IMR-90 (cell line): ENCODE measurements at regions not wholly inside any gene's neighbourhood (a gene's known extent, or its start where the extent isn't known, plus 50 kb on each side); places are given as distances from the start of the nearest gene placed in this dataset.

Experiments used
- ATAC-seq: fragments of 200-7000 bp; cut with Tn5 transposase; 2 replicates; pipeline ENCODE4 v1.9.1; 2020; ENCODE audit warnings: low read depth, mild to moderate bottlenecking, moderate library complexity
- BruUV-seq: library from RNA; stranded (reverse); fragments of 400-500 nt; replicated peaks from 2 replicates; lab custom pipeline; 2021; lab: Mats Ljungman, UMichigan
- CTCF ChIA-PET: fragments of 300-600 bp; formaldehyde crosslinking; extraction: SDS; loops from one replicate; lab custom pipeline; 2021; ENCODE audit warnings: antibody characterized with exemption; lab: Yijun Ruan, JAX
- POLR2A ChIA-PET: fragments of 300-600 bp; sonication (Branson Sonifier 250); formaldehyde crosslinking; loops from one replicate; lab custom pipeline; 2022; ENCODE audit warnings: antibody characterized with exemption; ENCODE audit not compliant: unreplicated experiment; lab: Charles Lee
- DNase-seq: peaks from one replicate; pipeline ENCODE4 v3.0.0; 2013
- H2AFZ ChIP-seq: replicated peaks from 2 replicates; pipeline ENCODE3; 2013; ENCODE audit warnings: low read length, mild to moderate bottlenecking; ENCODE audit not compliant: poor library complexity
- H2AK5ac ChIP-seq: 2 replicates; pipeline ENCODE4 v1.6.1; 2013; ENCODE audit warnings: low read depth, low read length, inconsistent platforms
- H2AK9ac ChIP-seq: replicated peaks from 2 replicates; pipeline ENCODE3; 2013; ENCODE audit warnings: mild to moderate bottlenecking, low read depth, low read length, moderate library complexity; ENCODE audit not compliant: poor library complexity
- H2BK120ac ChIP-seq: 2 replicates; pipeline ENCODE4 v1.6.1; 2013; ENCODE audit warnings: low read depth, low read length, inconsistent platforms
- H2BK15ac ChIP-seq: 3 replicates; pipeline ENCODE4 v1.6.1; 2013; ENCODE audit warnings: low read depth, low read length, inconsistent platforms
- H2BK20ac ChIP-seq: 2 replicates; pipeline ENCODE4 v1.6.1; 2013; ENCODE audit warnings: low read depth, mild to moderate bottlenecking, inconsistent platforms, low read length, moderate library complexity
- H2BK5ac ChIP-seq: 2 replicates; pipeline ENCODE4 v1.6.1; 2013; ENCODE audit warnings: mild to moderate bottlenecking, low read depth, low read length, inconsistent platforms; ENCODE audit not compliant: poor library complexity, severe bottlenecking
- H3K14ac ChIP-seq: replicated peaks from 2 replicates; pipeline ENCODE4 v1.6.1; 2013; ENCODE audit warnings: low read depth, low read length, inconsistent platforms
- H3K18ac ChIP-seq: 2 replicates; pipeline ENCODE4 v1.6.1; 2013; ENCODE audit warnings: low read depth, low read length, control low read depth
- H3K23ac ChIP-seq: 2 replicates; pipeline ENCODE4 v1.6.1; 2013; ENCODE audit warnings: low read depth, low read length, inconsistent platforms
- H3K27ac ChIP-seq: 2 replicates; pipeline ENCODE4 v1.5.1; 2013; ENCODE audit warnings: mild to moderate bottlenecking, control low read depth, low read length; ENCODE audit not compliant: insufficient read depth
- H3K27me3 ChIP-seq: 2 replicates; pipeline ENCODE4 v1.6.1; 2013; ENCODE audit warnings: low read length; ENCODE audit not compliant: control insufficient read depth, insufficient read depth
- H3K36me3 ChIP-seq: 2 replicates; pipeline ENCODE4 v1.6.1; 2013; ENCODE audit warnings: low read length, mixed read lengths; ENCODE audit not compliant: control insufficient read depth, insufficient read depth
- H3K4ac ChIP-seq: 2 replicates; pipeline ENCODE4 v1.6.1; 2013; ENCODE audit warnings: low read depth, low read length, inconsistent platforms
- H3K4me1 ChIP-seq: 2 replicates; pipeline ENCODE4 v1.6.1; 2013; ENCODE audit warnings: low read length, mixed read lengths; ENCODE audit not compliant: control insufficient read depth, insufficient read depth
- H3K4me2 ChIP-seq: 2 replicates; pipeline ENCODE4 v1.6.1; 2013; ENCODE audit warnings: low read depth, mild to moderate bottlenecking, control low read depth, low read length, moderate library complexity
- H3K4me3 ChIP-seq: 2 replicates; pipeline ENCODE4 v1.5.1; 2013; ENCODE audit warnings: low read depth, mild to moderate bottlenecking, control low read depth, low read length, moderate library complexity; ENCODE audit not compliant: insufficient read depth
- H3K56ac ChIP-seq: 2 replicates; pipeline ENCODE4 v1.6.1; 2013; ENCODE audit warnings: low read length, inconsistent platforms; ENCODE audit not compliant: insufficient read depth; ENCODE audit errors: extremely low read depth
- H3K79me1 ChIP-seq, 2 experiments: 2 replicates each; pipeline ENCODE4 v1.6.1; 2013; ENCODE audit warnings: low read length in 2 of 2, inconsistent platforms in 1 of 2, low read depth in 1 of 2
- H3K9ac ChIP-seq: 2 replicates; pipeline ENCODE4 v1.6.1; 2013; ENCODE audit warnings: low read depth, low read length, control low read depth
- H3K9me1 ChIP-seq: 2 replicates; pipeline ENCODE4 v1.6.1; 2013; ENCODE audit warnings: low read length, inconsistent platforms; ENCODE audit not compliant: insufficient read depth
- H3K9me3 ChIP-seq: 2 replicates; pipeline ENCODE4 v1.6.1; 2013; ENCODE audit warnings: low read length; ENCODE audit not compliant: control insufficient read depth, insufficient read depth
- H4K20me1 ChIP-seq: 2 replicates; pipeline ENCODE4 v1.6.1; 2013; ENCODE audit warnings: low read length, inconsistent platforms; ENCODE audit not compliant: insufficient read depth
- H4K5ac ChIP-seq: 2 replicates; pipeline ENCODE4 v1.6.1; 2013; ENCODE audit warnings: mild to moderate bottlenecking, low read depth, low read length, control low read depth
- H4K8ac ChIP-seq, 2 experiments: 2 replicates each; pipeline ENCODE4 v1.6.1; 2013; ENCODE audit warnings: low read depth in 2 of 2, low read length in 2 of 2, control low read depth in 1 of 2, inconsistent platforms in 1 of 2
- H4K91ac ChIP-seq: 2 replicates; pipeline ENCODE4 v1.6.1; 2013; ENCODE audit warnings: low read depth, low read length, inconsistent platforms; ENCODE audit not compliant: insufficient read depth
- BHLHE40 ChIP-seq: fragments of 150-350 bp; IDR thresholded peaks from 2 replicates; pipeline ENCODE4 v1.6.1; 2016; ENCODE audit warnings: mild to moderate bottlenecking, low read depth, low read length
- CHD1 ChIP-seq: IDR thresholded peaks from 2 replicates; pipeline ENCODE4 v1.6.1; 2012; ENCODE audit warnings: low read depth, low read length, improper control_type of control experiment
- FOS ChIP-seq: fragments of 150-350 bp; IDR thresholded peaks from 2 replicates; pipeline ENCODE4 v1.6.1; 2016; ENCODE audit warnings: low read depth, low read length
- MAFK ChIP-seq: IDR thresholded peaks from 2 replicates; pipeline ENCODE4 v1.6.1; 2012; ENCODE audit warnings: low read depth, low read length, improper control_type of control experiment
- MAZ ChIP-seq: IDR thresholded peaks from 2 replicates; pipeline ENCODE4 v1.6.1; 2012; ENCODE audit warnings: low read depth, mild to moderate bottlenecking, low read length, improper control_type of control experiment, moderate library complexity, borderline replicate concordance
- POLR2A ChIP-seq: IDR thresholded peaks from 2 replicates; pipeline ENCODE4 v1.6.1; 2012; ENCODE audit warnings: mild to moderate bottlenecking, low read depth, low read length
- RFX5 ChIP-seq: IDR thresholded peaks from 2 replicates; pipeline ENCODE4 v1.8.0; 2012; ENCODE audit warnings: low read depth, mild to moderate bottlenecking, low read length, moderate library complexity
- WGBS, 2 experiments: methylation state at CpG; one replicate each; pipeline versions ENCODE4 v1.1.5 to v1.1.7; 2013; ENCODE audit warnings: missing lambda C conversion rate in 2 of 2; ENCODE audit not compliant: insufficient read length in 1 of 2; ENCODE audit errors: extremely low coverage in 2 of 2; 5-methylcytosine and 5-hydroxymethylcytosine counted together
- dilution Hi-C: fragments of 300-500 bp; cut with HindIII; formaldehyde crosslinking; loops from one replicate; pipeline ENCODE4 v1.14.3; 2018; ENCODE audit warnings: low sequenced_read_pairs; ENCODE audit not compliant: unreplicated experiment
- in situ Hi-C: fragments of 300-500 bp; cut with MboI; formaldehyde crosslinking; loops from 3 replicates; pipeline ENCODE4 v1.14.3; 2019; ENCODE audit warnings: low sequenced_read_pairs, inconsistent platforms, mixed read lengths
- intact Hi-C: fragments of 100-400 bp; cut with micrococcal nuclease; formaldehyde crosslinking; loops from 2 replicates; pipeline ENCODE4 v1.10.0; 2022
- TF ChIP-seq, protein P1 (sequence below): fragments of 150-350 bp; IDR thresholded peaks from 2 replicates; pipeline ENCODE4 v1.6.1; 2016; ENCODE audit warnings: low read depth, mild to moderate bottlenecking, low read length, moderate library complexity, borderline replicate concordance

DNA sequence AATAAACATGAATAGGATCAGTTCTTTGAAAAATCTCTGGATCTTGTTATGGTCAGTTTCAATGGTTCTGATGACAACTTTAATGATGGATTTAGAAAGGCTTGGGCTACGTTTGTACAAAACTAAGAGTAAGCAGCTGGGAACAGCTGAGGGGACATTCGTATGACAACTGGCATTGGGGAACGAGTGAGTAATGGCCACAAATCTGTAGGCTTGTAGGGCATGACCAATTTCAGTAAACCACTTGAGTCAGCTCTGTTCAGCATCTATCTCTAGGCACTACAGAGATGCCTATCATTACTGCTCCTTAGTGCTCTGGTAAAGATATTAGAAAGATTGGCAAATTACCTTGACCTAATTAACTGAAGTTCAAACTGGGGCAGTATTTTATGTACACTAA lies 1375.6 kb downstream of the EPHA7 start:
- no peak for ATAC-seq
- POLR2A ChIA-PET, result no interaction called here

More for the DNA sequence above, 1375.6 kb downstream of the EPHA7 start:
- CTCF ChIA-PET, result no interaction called here
- H3K9me1 ChIP-seq, result no peaks in the 10 kb centered on the region
- H2BK5ac ChIP-seq, result no peak overlapping the region
- DNase-seq, result no peak
- BruUV-seq, result no TSS peak
- intact Hi-C loops (no loop called here), in situ Hi-C loops (no loop called here), dilution Hi-C loops (no loop called here)
- no peaks in the 10 kb centered on the region for H3K4me1 ChIP-seq
- no CpG with 5 or more reads among the region's 3 CpGs for WGBS, 2 experiments
- H2BK20ac ChIP-seq, result no peak overlapping the region
- no peak overlapping the region for H3K18ac ChIP-seq
- no peaks in the 10 kb centered on the region for H3K36me3 ChIP-seq
- H4K91ac ChIP-seq, result no peak overlapping the region
- no peak overlapping the region for H2AK5ac ChIP-seq
- H2AFZ ChIP-seq, result no peak overlapping the region
- H3K9me3 ChIP-seq, result no peaks in the 10 kb centered on the region
- H3K14ac ChIP-seq, result no peak overlapping the region
- TF ChIP-seq, protein P1, sequence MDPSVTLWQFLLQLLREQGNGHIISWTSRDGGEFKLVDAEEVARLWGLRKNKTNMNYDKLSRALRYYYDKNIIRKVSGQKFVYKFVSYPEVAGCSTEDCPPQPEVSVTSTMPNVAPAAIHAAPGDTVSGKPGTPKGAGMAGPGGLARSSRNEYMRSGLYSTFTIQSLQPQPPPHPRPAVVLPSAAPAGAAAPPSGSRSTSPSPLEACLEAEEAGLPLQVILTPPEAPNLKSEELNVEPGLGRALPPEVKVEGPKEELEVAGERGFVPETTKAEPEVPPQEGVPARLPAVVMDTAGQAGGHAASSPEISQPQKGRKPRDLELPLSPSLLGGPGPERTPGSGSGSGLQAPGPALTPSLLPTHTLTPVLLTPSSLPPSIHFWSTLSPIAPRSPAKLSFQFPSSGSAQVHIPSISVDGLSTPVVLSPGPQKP, result no peak
- TF ChIP-seq RFX5 (no peak), MAZ (no peak), CHD1 (no peak), POLR2A (no peak), FOS (no peak), BHLHE40 (no peak), MAFK (no peak)
- H2BK120ac ChIP-seq, result no peak overlapping the region
- no peaks in the 10 kb centered on the region for H4K20me1 ChIP-seq
- H3K9ac ChIP-seq, result no peak overlapping the region
- no peak overlapping the region for H3K23ac ChIP-seq
- H3K4me3 ChIP-seq, result no peak overlapping the region
- H3K79me1 ChIP-seq, result no peaks in the 10 kb centered on the region
- H4K8ac ChIP-seq, result no peak overlapping the region
- H3K4ac ChIP-seq, result no peak overlapping the region
- no peak overlapping the region for H2BK15ac ChIP-seq
- no peak overlapping the region for H3K4me2 ChIP-seq
- H4K5ac ChIP-seq, result no peak overlapping the region
- no peak overlapping the region for H2AK9ac ChIP-seq
- H3K27me3 ChIP-seq, result no peaks in the 10 kb centered on the region
- H3K56ac ChIP-seq, result no peak overlapping the region
- no peak overlapping the region for H3K27ac ChIP-seq
